GM12892 (cell line): ENCODE measurements at regions not wholly inside any gene's neighbourhood (a gene's known extent, or its start where the extent isn't known, plus 50 kb on each side); places are given as distances from the start of the nearest gene placed in this dataset.

ENCODE experiments used
- POLR2A ChIP-seq: IDR thresholded peaks from 2 replicates; pipeline ENCODE4 v1.6.1; 2011; ENCODE audit warnings: low read depth, low read length, control low read depth
- TAF1 ChIP-seq: IDR thresholded peaks from 2 replicates; pipeline ENCODE4 v1.6.1; 2011; ENCODE audit warnings: low read depth, mild to moderate bottlenecking, control low read depth, low read length, borderline replicate concordance

DNA sequence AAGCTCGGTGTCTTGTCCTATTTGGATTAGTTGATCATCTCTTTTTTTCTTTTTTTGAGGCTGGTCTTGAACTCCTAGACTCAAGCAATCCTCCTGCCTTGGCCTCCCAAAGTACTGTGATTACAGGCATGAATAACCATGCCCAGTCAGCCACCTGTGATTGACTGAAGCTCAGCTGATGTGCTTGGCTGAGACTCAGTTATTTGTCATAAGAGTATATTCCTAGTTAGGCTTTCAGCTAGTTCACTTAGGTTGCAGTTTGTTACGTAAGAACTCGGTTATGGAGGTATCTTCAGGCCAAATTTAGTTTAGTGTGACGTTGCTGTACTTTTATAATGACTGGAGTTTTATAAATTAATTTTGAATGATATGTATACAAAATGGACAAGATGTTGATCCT is 365.0 kb downstream of the SV2B start:
- no peak for TF ChIP-seq POLR2A
- TF ChIP-seq TAF1 = no peak
